ENCODE measurements at regions not wholly inside any gene's neighbourhood (a gene's known extent, or its start where the extent isn't known, plus 50 kb on each side); places are given as distances from the start of the nearest gene placed in this dataset.

DNA sequence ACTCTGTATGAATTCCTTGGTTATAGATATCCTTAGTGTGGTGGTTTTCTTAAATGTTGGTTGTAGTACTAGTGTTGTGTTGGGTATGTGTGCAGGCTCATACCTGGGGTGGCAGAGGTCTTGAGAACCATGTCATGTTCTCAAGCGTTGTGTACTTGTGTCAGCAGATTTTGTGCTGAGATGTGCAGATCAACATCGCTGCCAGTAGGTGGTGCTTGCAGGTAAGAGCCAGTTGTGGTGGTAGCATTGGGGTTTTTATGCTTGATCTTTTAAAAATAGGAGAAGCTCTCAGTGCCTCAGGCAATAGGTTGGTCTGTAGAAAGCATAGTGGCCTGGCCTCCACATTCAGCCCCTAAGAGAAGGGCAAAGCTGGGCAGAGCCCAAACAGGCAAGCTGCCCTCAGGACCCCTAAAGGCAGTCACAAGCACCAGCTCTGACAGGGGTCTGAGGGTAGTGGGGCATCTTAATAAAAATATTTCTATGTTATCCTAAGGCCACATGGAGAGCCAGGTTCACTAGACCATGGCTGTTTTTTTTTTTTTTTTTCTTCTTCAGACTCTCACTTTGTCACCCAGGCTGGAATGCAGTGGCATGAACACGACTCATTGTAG lies 164.0 kb downstream of the IL20RB start:
- in situ Hi-C loops (cut with MboI; ENCODE audit: low sequenced_read_pairs) (no loop called here), intact Hi-C loops (cut with micrococcal nuclease) (no loop called here), dilution Hi-C loops (cut with HindIII; ENCODE audit: low sequenced_read_pairs, unreplicated experiment) (no loop called here)
- H2BK15ac ChIP-seq (ENCODE audit: low read depth, low read length) = no peak overlapping the region
- no peak overlapping the region for H3K27ac ChIP-seq (ENCODE audit: insufficient read depth, low read length)
- H4K20me1 ChIP-seq (ENCODE audit: insufficient read depth, low read length) = no peaks in the 10 kb centered on the region
- no peak overlapping the region for H3K56ac ChIP-seq (ENCODE audit: extremely low read depth, insufficient read depth, low read length)
- no peak overlapping the region for H3K18ac ChIP-seq (ENCODE audit: low read depth, low read length)
- H4K91ac ChIP-seq (ENCODE audit: insufficient read depth, low read depth, low read length) = no peak overlapping the region
- no peak overlapping the region for H3K14ac ChIP-seq (replicated peaks; ENCODE audit: low read depth, low read length)
- CTCF ChIA-PET = interaction anchor here (0.6 to 1.7 kb wide), 4 partner anchors 12 to 1791 kb away, joined by 3 to 12 read pairs (median 5); no protein-coding TSS in a partner anchor
- H3K79me1 ChIP-seq (ENCODE audit: low read depth in 1 of 2, low read length in 2 of 2) = no peaks in the 10 kb centered on the region
- ATAC-seq (ENCODE audit: low read depth) = peak; percentile 49; the same call in 1 of the 2 replicates
- H3K9me1 ChIP-seq (ENCODE audit: insufficient read depth, low read length) = no peaks in the 10 kb centered on the region
- no peaks in the 10 kb centered on the region for H3K27me3 ChIP-seq (ENCODE audit: control insufficient read depth, insufficient read depth, low read length)
- H3K23ac ChIP-seq (ENCODE audit: low read depth, low read length) = no peak overlapping the region
- no peak overlapping the region for H3K4me3 ChIP-seq (ENCODE audit: insufficient read depth, low read depth, low read length)
- no CpG with 5 or more reads among the region's 3 CpGs for WGBS, 2 experiments (ENCODE audit: extremely low coverage in 2 of 2, insufficient read length in 1 of 2)
- no peaks in the 10 kb centered on the region for H3K4me1 ChIP-seq (ENCODE audit: control insufficient read depth, insufficient read depth, low read length)
- no peak overlapping the region for H2AK5ac ChIP-seq (ENCODE audit: low read depth, low read length)
- POLR2A ChIA-PET (ENCODE audit: unreplicated experiment) = no interaction called here
- peak; percentile 44 for DNase-seq
- no TSS peak for BruUV-seq (replicated peaks)
- H2BK5ac ChIP-seq (ENCODE audit: low read depth, low read length, poor library complexity, severe bottlenecking) = no peak overlapping the region
- H3K36me3 ChIP-seq (ENCODE audit: control insufficient read depth, insufficient read depth, low read length) = no peaks in the 10 kb centered on the region
- no peaks in the 10 kb centered on the region for H3K9me3 ChIP-seq (ENCODE audit: control insufficient read depth, insufficient read depth, low read length)
- no peak overlapping the region for H3K4ac ChIP-seq (ENCODE audit: low read depth, low read length)
- no peak overlapping the region for H2BK20ac ChIP-seq (ENCODE audit: low read depth, low read length)
- H3K9ac ChIP-seq (ENCODE audit: low read depth, low read length) = no peak overlapping the region
- H4K5ac ChIP-seq (ENCODE audit: low read depth, low read length) = no peak overlapping the region
- H4K8ac ChIP-seq (ENCODE audit: low read depth in 2 of 2, low read length in 2 of 2) = no peak overlapping the region
- H2AFZ ChIP-seq (replicated peaks; ENCODE audit: low read length, poor library complexity) = no peak overlapping the region
- no peak overlapping the region for H2BK120ac ChIP-seq (ENCODE audit: low read depth, low read length)
- H3K4me2 ChIP-seq (ENCODE audit: low read depth, low read length) = no peak overlapping the region
- no peak for TF ChIP-seq MAZ (IDR thresholded peaks at IDR 0.05; ENCODE audit: borderline replicate concordance, low read depth, low read length)
- TF ChIP-seq SMC3 (IDR thresholded peaks at IDR 0.05; ENCODE audit: low read depth, low read length) = peak; percentile 23; the same call in 1 of the 2 replicates
- TF ChIP-seq, protein P1, sequence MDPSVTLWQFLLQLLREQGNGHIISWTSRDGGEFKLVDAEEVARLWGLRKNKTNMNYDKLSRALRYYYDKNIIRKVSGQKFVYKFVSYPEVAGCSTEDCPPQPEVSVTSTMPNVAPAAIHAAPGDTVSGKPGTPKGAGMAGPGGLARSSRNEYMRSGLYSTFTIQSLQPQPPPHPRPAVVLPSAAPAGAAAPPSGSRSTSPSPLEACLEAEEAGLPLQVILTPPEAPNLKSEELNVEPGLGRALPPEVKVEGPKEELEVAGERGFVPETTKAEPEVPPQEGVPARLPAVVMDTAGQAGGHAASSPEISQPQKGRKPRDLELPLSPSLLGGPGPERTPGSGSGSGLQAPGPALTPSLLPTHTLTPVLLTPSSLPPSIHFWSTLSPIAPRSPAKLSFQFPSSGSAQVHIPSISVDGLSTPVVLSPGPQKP (IDR thresholded peaks at IDR 0.05; ENCODE audit: borderline replicate concordance, low read depth, low read length) = no peak
- no peak for TF ChIP-seq MXI1 (IDR thresholded peaks at IDR 0.05; ENCODE audit: borderline replicate concordance, low read depth, low read length)
- TF ChIP-seq MAFK (IDR thresholded peaks at IDR 0.05; ENCODE audit: low read depth, low read length) = peak; percentile 84
- no peak for TF ChIP-seq RCOR1 (IDR thresholded peaks at IDR 0.05; ENCODE audit: insufficient replicate concordance, low read length)
- no peak for TF ChIP-seq RFX5 (IDR thresholded peaks at IDR 0.05; ENCODE audit: low read depth, low read length)
- TF ChIP-seq RAD21 (IDR thresholded peaks at IDR 0.05; ENCODE audit: low read length) = peak; percentile 31; the same call in 1 of the 2 replicates
- TF ChIP-seq, protein P2, sequence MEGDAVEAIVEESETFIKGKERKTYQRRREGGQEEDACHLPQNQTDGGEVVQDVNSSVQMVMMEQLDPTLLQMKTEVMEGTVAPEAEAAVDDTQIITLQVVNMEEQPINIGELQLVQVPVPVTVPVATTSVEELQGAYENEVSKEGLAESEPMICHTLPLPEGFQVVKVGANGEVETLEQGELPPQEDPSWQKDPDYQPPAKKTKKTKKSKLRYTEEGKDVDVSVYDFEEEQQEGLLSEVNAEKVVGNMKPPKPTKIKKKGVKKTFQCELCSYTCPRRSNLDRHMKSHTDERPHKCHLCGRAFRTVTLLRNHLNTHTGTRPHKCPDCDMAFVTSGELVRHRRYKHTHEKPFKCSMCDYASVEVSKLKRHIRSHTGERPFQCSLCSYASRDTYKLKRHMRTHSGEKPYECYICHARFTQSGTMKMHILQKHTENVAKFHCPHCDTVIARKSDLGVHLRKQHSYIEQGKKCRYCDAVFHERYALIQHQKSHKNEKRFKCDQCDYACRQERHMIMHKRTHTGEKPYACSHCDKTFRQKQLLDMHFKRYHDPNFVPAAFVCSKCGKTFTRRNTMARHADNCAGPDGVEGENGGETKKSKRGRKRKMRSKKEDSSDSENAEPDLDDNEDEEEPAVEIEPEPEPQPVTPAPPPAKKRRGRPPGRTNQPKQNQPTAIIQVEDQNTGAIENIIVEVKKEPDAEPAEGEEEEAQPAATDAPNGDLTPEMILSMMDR (conservative IDR thresholded peaks at IDR 0.05; ENCODE audit: low read depth, low read length) = peak; percentile 54
- no peak for TF ChIP-seq FOS (IDR thresholded peaks at IDR 0.05; ENCODE audit: low read depth, low read length)
- TF ChIP-seq CEBPB (IDR thresholded peaks at IDR 0.05; ENCODE audit: low read depth, low read length) = no peak
- TF ChIP-seq POLR2A (IDR thresholded peaks at IDR 0.05; ENCODE audit: low read depth, low read length) = no peak
- no peak for TF ChIP-seq BHLHE40 (IDR thresholded peaks at IDR 0.05; ENCODE audit: low read depth, low read length)
- no peak for TF ChIP-seq NFE2L2 (IDR thresholded peaks at IDR 0.05; ENCODE audit: low read depth, low read length)
- no peak for TF ChIP-seq CHD1 (IDR thresholded peaks at IDR 0.05; ENCODE audit: low read depth, low read length)
- TF ChIP-seq USF2 (IDR thresholded peaks at IDR 0.05; ENCODE audit: low read depth, low read length) = no peak
- no peak overlapping the region for H2AK9ac ChIP-seq (replicated peaks; ENCODE audit: low read depth, low read length, poor library complexity)
